ENCODE measurements at regions not wholly inside any gene's neighbourhood (a gene's known extent, or its start where the extent isn't known, plus 50 kb on each side); places are given as distances from the start of the nearest gene placed in this dataset.
"Not testable (repeated sequence)": the region's sequence is repeated elsewhere in the genome, so short reads cannot be mapped to it uniquely, and the experiment has no call there.

DNA sequence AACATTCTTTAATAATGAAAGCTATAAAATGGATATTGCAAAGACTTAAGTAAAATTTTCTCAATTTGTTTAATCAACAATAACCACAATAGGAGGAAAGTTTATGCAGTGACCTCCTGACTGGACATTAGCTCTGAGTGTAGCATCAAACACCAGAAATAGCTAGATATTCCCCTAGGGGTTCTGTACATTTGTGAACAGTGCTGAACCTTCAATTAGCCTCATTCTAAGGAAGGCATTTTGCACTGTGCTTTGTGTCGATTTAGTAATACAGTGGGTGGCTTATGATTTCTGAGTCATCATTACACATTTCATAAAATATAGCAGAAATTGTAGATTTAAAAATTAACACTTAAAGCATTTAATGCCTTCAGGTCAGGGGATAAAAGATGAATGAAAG lies 367.3 kb upstream of the PCDH15 start:
- intact Hi-C loops (cut with DNase I): no loop called here

GRCh38 chr10:55163388-55163979 lies 362.5 kb upstream of the PCDH15 start:
- ATAC-seq (no peak), DNase-seq (no peak)
- intact Hi-C loops (cut with DNase I): no loop called here
- H3K4me1 ChIP-seq: no peaks in the 10 kb centered on the region
- no peaks in the 10 kb centered on the region for H3K27me3 ChIP-seq (ENCODE audit: low read depth)
- H3K4me3 ChIP-seq: no peak overlapping the region
- no peaks in the 10 kb centered on the region for H3K9me3 ChIP-seq
- no peak for TF ChIP-seq CTCF (IDR thresholded peaks at IDR 0.05)
- no peaks in the 10 kb centered on the region for H3K36me3 ChIP-seq
- no peak overlapping the region for H3K27ac ChIP-seq

More for the DNA sequence above, 367.3 kb upstream of the PCDH15 start:
- DNase-seq: no peak
- Histone ChIP-seq H3K27me3 (ENCODE audit: low read depth) (no peaks in the 10 kb centered on the region), H3K36me3 (no peaks in the 10 kb centered on the region), H3K9me3 (no peaks in the 10 kb centered on the region), H3K4me1 (no peaks in the 10 kb centered on the region), H3K27ac (no peak overlapping the region), H3K4me3 (no peak overlapping the region)
- TF ChIP-seq CTCF (IDR thresholded peaks at IDR 0.05): no peak
- no peak for ATAC-seq

DNA sequence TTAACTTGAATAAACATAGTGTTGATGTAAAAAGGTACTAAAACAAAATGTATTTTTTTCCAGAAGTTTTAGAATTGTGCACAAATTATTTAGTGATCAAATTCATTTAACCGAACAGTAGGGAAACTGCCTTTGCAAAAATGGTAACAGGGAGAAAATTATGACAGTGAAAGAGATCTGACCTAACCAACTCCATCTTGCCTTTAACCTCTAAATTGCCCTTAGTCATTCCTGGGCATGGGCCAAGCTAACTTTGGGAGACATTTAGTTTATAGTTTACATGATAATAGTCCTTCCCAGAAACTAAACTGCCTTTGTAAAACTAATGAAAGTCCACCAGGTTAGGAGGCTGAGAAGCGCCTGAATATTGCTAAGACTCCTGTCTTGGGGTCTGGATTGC lies 361.3 kb upstream of the PCDH15 start:
- H3K36me3 ChIP-seq; H3K4me3 ChIP-seq; H3K9me3 ChIP-seq; H3K4me1 ChIP-seq; ATAC-seq; H3K27ac ChIP-seq; intact Hi-C loops (cut with DNase I); DNase-seq; H3K27me3 ChIP-seq (ENCODE audit: low read depth): not testable (repeated sequence)

GRCh38 chr10:55160655-55161283 lies 359.7 kb upstream of the PCDH15 start:
- no peaks in the 10 kb centered on the region for H3K4me1 ChIP-seq
- ATAC-seq (no peak), DNase-seq (no peak)
- H3K9me3 ChIP-seq: no peaks in the 10 kb centered on the region
- no peak for TF ChIP-seq CTCF (IDR thresholded peaks at IDR 0.05)
- no peak overlapping the region for H3K27ac ChIP-seq
- intact Hi-C loops (cut with DNase I): no loop called here
- H3K4me3 ChIP-seq: no peak overlapping the region
- H3K27me3 ChIP-seq (ENCODE audit: low read depth): no peaks in the 10 kb centered on the region
- H3K36me3 ChIP-seq: no peaks in the 10 kb centered on the region

DNA sequence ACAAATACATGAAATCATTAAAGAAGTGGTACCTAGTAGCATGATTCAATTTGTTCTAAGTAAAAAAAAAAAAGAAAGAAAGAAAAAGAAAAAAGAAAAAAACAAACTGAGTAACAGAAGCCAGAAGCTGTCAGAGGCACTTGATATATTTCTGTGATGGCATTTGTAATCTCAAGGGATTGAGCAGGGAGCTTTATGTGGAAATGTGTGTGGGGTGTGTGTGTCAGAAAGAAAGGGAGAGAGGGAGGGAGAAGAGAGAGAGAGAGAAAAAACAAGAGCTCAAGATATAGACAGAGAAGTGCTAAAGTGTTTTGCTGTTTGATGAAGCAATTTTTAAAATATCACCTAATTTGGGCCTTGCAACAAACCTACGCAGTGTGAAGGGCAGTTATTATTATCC lies 357.6 kb upstream of the PCDH15 start:
- intact Hi-C loops (cut with DNase I): no loop called here
- ATAC-seq: no peak
- H3K27ac ChIP-seq: no peak overlapping the region
- no peak for DNase-seq
- no peaks in the 10 kb centered on the region for H3K4me1 ChIP-seq
- H3K27me3 ChIP-seq (ENCODE audit: low read depth): no peaks in the 10 kb centered on the region
- no peaks in the 10 kb centered on the region for H3K36me3 ChIP-seq
- no peak overlapping the region for H3K4me3 ChIP-seq
- H3K9me3 ChIP-seq: no peaks in the 10 kb centered on the region
- no peak for TF ChIP-seq CTCF (IDR thresholded peaks at IDR 0.05)

- intact Hi-C loops (cut with DNase I): no loop called here
- H3K27me3 ChIP-seq (ENCODE audit: low read depth): no peaks in the 10 kb centered on the region
- no peaks in the 10 kb centered on the region for H3K9me3 ChIP-seq
- DNase-seq (no peak), ATAC-seq (no peak)
- TF ChIP-seq CTCF (IDR thresholded peaks at IDR 0.05): no peak
- no peaks in the 10 kb centered on the region for H3K36me3 ChIP-seq
- no peak overlapping the region for H3K27ac ChIP-seq
- H3K4me3 ChIP-seq: no peak overlapping the region
- H3K4me1 ChIP-seq: no peaks in the 10 kb centered on the region
Measured at GRCh38 chr10:55146032-55146431, 345.0 kb upstream of the PCDH15 start.

Data from lower lobe of right lung (tissue), 2 donors.